ENCODE measurements at regions not wholly inside any gene's neighbourhood (a gene's known extent, or its start where the extent isn't known, plus 50 kb on each side); places are given as distances from the start of the nearest gene placed in this dataset.

DNA sequence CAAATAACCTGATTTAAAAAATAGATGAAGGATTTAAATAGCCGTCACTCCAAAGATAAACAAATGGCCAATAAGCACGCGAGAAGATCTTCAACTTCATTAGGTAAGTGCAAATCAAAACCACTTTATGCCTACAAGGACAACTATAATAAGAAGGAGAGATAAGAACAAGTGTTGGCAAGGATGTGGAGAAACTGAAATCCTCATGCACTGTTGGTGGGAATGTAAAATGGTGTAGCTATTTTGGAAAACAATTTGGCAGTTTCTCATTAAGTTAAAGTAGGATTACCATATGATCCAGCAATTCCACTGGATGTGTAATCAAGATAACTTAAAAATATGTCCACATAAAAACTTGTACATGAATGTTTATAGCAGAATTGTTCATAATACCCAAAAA lies 64.1 kb downstream of the CXCL12 start:
- H3K9me3 ChIP-seq: no peaks in the 10 kb centered on the region
- no peak overlapping the region for H3K4me3 ChIP-seq
- no peak overlapping the region for H3K27ac ChIP-seq
- no peaks in the 10 kb centered on the region for H3K36me3 ChIP-seq
- TF ChIP-seq POLR2A (IDR thresholded peaks at IDR 0.05): no peak
- TF ChIP-seq, protein P1, sequence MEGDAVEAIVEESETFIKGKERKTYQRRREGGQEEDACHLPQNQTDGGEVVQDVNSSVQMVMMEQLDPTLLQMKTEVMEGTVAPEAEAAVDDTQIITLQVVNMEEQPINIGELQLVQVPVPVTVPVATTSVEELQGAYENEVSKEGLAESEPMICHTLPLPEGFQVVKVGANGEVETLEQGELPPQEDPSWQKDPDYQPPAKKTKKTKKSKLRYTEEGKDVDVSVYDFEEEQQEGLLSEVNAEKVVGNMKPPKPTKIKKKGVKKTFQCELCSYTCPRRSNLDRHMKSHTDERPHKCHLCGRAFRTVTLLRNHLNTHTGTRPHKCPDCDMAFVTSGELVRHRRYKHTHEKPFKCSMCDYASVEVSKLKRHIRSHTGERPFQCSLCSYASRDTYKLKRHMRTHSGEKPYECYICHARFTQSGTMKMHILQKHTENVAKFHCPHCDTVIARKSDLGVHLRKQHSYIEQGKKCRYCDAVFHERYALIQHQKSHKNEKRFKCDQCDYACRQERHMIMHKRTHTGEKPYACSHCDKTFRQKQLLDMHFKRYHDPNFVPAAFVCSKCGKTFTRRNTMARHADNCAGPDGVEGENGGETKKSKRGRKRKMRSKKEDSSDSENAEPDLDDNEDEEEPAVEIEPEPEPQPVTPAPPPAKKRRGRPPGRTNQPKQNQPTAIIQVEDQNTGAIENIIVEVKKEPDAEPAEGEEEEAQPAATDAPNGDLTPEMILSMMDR (IDR thresholded peaks at IDR 0.05): no peak
- intact Hi-C loops (cut with DNase I): loop anchor here (5.0 kb wide), 1 partner anchor 648 kb away; no protein-coding TSS in a partner anchor
- no peak for DNase-seq
- WGBS, 2 donors: 53 to 93% methylated on average over 3 of the region's 3 CpGs
- peaks cover 0 to 5% (median 0%) of the 10 kb centered on the region in 4 donors for H3K27me3 ChIP-seq
- peaks cover 0 to 10% (median 0%) of the 10 kb centered on the region in 3 donors for H3K4me1 ChIP-seq

DNA sequence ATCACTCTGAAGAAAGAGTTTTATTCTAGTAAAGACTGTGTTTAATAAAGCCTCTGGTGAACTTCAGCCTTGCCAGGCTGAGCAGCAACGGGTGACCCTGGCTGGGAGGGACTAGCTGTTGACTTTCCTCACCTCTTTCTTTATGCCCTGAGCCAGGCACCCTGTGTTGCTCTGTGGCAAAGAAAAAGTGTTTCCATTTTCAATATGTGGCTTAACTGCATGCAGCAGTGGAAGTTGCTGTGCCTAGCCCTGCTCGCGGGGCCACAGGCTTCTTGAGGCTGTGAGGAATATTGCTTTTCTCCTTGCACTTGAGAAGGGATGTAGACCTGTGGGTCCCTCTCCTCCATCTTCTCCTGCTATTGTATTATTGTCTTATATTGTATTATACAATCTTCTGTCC lies 67.0 kb downstream of the CXCL12 start:
- H3K27me3 ChIP-seq: peaks cover 0 to 4% (median 0%) of the 10 kb centered on the region in 4 donors
- no peak for TF ChIP-seq POLR2A (IDR thresholded peaks at IDR 0.05)
- TF ChIP-seq, protein P1 (IDR thresholded peaks at IDR 0.05): no peak
- H3K4me3 ChIP-seq: no peak overlapping the region
- no peaks in the 10 kb centered on the region for H3K36me3 ChIP-seq
- no peak overlapping the region for H3K27ac ChIP-seq
- intact Hi-C loops (cut with DNase I): no loop called here
- WGBS, 2 donors: 78 to 81% methylated on average over 3 of the region's 3 CpGs
- peaks cover 0 to 8% (median 0%) of the 10 kb centered on the region in 3 donors for H3K4me1 ChIP-seq
- H3K9me3 ChIP-seq: no peaks in the 10 kb centered on the region
- DNase-seq: no peak

DNA sequence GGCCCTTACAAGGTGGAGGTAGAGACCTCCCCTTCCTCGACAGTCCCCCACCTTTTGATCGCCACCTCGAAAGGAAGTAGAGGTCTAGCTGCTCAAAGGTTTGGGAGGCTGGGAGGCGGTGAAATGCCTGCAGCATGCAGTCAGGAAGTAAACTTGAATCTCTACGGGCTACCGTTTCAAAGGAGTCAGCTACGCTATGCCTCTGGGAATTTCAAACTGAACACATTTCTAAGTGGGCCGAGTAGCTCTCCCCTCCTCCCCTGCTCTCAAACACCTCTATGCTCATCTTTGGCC lies 68.0 kb downstream of the CXCL12 start:
- DNase-seq: no peak
- TF ChIP-seq, protein P1 (IDR thresholded peaks at IDR 0.05): no peak
- TF ChIP-seq POLR2A (IDR thresholded peaks at IDR 0.05): no peak
- Histone ChIP-seq H3K9me3 (no peaks in the 10 kb centered on the region), H3K4me1 (peaks cover 0 to 8% (median 0%) of the 10 kb centered on the region in 3 donors), H3K4me3 (no peak overlapping the region), H3K36me3 (no peaks in the 10 kb centered on the region), H3K27ac (no peak overlapping the region), H3K27me3 (peaks cover 0 to 9% (median 0%) of the 10 kb centered on the region in 4 donors)
- intact Hi-C loops (cut with DNase I): no loop called here
- 84 to 88% methylated on average over 5 to 8 of the region's 8 CpGs for WGBS, 2 donors

DNA sequence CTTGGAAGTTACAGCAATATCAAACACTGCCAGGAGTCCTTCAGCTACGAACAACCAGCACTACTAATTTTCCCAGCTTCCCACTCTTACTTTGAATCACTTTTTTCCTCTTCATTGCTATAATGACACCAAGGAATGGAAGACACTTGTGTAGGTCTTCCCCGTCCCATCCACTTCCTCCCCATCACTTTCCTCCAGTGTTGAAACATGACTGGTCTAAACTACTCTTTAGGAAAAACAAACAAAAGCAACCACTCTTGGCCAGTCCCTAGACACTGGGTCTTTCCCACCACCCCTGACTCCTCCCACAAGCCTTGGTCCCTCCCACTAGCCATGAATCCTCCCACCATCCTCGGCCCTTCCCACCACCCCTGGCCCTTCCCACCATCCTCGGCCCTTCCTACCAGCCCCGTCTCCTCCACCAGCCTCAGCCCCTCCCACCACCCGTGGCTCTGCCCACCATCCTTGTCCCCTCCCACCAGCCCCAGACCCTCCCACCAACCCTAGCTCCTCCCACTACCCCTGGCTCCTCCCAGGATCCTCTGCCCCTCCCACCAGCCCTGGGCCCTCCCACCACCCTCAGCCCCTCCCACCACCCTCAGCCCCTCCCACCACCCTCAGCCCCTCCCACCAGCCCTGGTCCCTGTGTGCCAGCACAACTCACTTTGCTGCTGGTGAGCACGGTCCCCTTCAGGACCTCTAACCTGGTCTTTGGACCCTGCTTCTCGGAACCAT lies 68.5 kb downstream of the CXCL12 start:
- H3K4me3 ChIP-seq: no peak overlapping the region
- peaks cover 0 to 14% (median 0%) of the 10 kb centered on the region in 4 donors for H3K27me3 ChIP-seq
- TF ChIP-seq, protein P1 (IDR thresholded peaks at IDR 0.05): no peak
- TF ChIP-seq POLR2A (IDR thresholded peaks at IDR 0.05): no peak
- intact Hi-C loops (cut with DNase I): no loop called here
- H3K4me1 ChIP-seq: peaks cover 0 to 10% (median 0%) of the 10 kb centered on the region in 3 donors
- no peaks in the 10 kb centered on the region for H3K36me3 ChIP-seq
- no peak for DNase-seq
- WGBS, 2 donors: 75 to 80% methylated on average over 8 of the region's 8 CpGs
- H3K9me3 ChIP-seq: no peaks in the 10 kb centered on the region
- no peak overlapping the region for H3K27ac ChIP-seq

DNA sequence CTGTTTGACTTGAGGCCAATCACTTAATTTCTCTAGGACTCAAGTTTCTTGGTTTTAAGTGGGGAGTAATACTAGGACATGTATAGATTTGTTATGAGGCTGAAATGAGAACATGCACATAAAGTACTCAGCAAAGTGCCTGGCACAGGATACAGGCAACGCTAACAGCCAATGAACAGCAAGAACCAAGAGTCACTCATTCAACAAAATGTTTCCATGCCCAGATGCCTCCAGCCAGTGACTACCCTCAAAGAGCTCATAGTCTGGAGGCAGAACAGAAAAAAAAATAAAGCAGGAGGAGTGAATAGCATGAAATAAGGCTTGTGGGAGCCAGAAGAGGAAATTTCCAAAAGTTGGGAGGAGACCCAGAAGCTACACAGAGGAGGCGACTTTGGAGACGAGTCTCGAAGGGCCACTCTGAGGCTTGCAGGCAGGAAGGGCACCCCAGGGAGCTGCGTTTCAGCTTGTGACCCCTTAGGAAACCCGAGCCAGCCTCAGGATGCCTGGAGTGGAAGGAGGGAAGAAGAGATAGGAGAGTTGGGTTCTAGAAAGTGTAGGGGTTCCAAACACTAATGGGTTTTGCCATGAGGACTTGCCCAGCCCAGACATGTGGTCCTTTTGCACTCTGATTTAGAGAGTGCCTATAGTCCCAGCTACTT lies 70.0 kb downstream of the CXCL12 start:
- no peak overlapping the region for H3K27ac ChIP-seq
- no peak overlapping the region for H3K4me3 ChIP-seq
- no peak for DNase-seq
- intact Hi-C loops (cut with DNase I): no loop called here
- H3K4me1 ChIP-seq: peaks cover 5 to 25% (median 8%) of the 10 kb centered on the region in 3 donors
- 56 to 60% methylated on average over 6 of the region's 6 CpGs for WGBS, 2 donors
- H3K9me3 ChIP-seq: no peaks in the 10 kb centered on the region
- no peaks in the 10 kb centered on the region for H3K36me3 ChIP-seq
- H3K27me3 ChIP-seq: peaks cover 0 to 23% (median 0%) of the 10 kb centered on the region in 4 donors
- TF ChIP-seq, protein P1 (IDR thresholded peaks at IDR 0.05): no peak
- TF ChIP-seq POLR2A (IDR thresholded peaks at IDR 0.05): no peak
